Epithelial cell of esophagus (primary cell): ENCODE measurements at regions not wholly inside any gene's neighbourhood (a gene's known extent, or its start where the extent isn't known, plus 50 kb on each side); places are given as distances from the start of the nearest gene placed in this dataset.

Experiments
- DNase-seq: peaks from one replicate; pipeline ENCODE4 v3.0.0; 2010; ENCODE audit warnings: low read depth
- H3K4me3 ChIP-seq: 2 replicates; pipeline ENCODE4 v1.5.1; 2011; ENCODE audit warnings: mild to moderate bottlenecking, low read length, control low read depth
- TF ChIP-seq, protein P1 (sequence below): IDR thresholded peaks from 2 replicates; pipeline ENCODE4 v1.5.1; 2011; ENCODE audit warnings: low read depth, mild to moderate bottlenecking, low read length, control low read depth, inconsistent platforms; ENCODE audit not compliant: insufficient read depth; ENCODE audit errors: missing control alignments

- no peak overlapping the region for H3K4me3 ChIP-seq
- no peak for DNase-seq
- TF ChIP-seq, protein P1, sequence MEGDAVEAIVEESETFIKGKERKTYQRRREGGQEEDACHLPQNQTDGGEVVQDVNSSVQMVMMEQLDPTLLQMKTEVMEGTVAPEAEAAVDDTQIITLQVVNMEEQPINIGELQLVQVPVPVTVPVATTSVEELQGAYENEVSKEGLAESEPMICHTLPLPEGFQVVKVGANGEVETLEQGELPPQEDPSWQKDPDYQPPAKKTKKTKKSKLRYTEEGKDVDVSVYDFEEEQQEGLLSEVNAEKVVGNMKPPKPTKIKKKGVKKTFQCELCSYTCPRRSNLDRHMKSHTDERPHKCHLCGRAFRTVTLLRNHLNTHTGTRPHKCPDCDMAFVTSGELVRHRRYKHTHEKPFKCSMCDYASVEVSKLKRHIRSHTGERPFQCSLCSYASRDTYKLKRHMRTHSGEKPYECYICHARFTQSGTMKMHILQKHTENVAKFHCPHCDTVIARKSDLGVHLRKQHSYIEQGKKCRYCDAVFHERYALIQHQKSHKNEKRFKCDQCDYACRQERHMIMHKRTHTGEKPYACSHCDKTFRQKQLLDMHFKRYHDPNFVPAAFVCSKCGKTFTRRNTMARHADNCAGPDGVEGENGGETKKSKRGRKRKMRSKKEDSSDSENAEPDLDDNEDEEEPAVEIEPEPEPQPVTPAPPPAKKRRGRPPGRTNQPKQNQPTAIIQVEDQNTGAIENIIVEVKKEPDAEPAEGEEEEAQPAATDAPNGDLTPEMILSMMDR = no peak
Measured at GRCh38 chr13:72523049-72523448, 204.4 kb downstream of the MZT1 start.

- H3K4me3 ChIP-seq = no peak overlapping the region
- TF ChIP-seq, protein P1 = no peak
- no peak for DNase-seq
Measured at GRCh38 chr13:72521940-72522661, 205.3 kb downstream of the MZT1 start.

- TF ChIP-seq, protein P1 = no peak
- DNase-seq = no peak
- H3K4me3 ChIP-seq = no peak overlapping the region
Measured at GRCh38 chr13:72514146-72514545, 213.3 kb downstream of the MZT1 start.

DNA sequence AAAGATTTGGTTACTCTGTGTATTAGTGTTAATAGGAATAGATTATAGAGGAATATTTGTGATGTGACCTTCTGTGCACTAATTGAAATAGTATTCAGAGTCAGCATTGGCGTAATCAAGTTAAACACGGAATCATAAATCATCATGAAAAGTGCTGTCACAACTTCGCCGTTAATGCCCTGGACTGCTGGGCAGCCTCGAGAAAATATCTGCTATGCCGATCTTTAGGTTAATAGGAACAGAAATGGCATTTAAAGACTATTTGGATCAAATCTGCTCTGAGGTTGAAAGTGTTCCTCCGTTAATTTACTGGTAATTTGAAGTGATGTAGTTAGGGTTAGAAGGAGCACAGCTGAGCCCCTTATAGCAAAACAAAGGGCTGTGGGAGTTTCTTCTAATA is 219.0 kb downstream of the MZT1 start:
- no peak for DNase-seq
- H3K4me3 ChIP-seq = no peak overlapping the region
- TF ChIP-seq, protein P1 = no peak

DNA sequence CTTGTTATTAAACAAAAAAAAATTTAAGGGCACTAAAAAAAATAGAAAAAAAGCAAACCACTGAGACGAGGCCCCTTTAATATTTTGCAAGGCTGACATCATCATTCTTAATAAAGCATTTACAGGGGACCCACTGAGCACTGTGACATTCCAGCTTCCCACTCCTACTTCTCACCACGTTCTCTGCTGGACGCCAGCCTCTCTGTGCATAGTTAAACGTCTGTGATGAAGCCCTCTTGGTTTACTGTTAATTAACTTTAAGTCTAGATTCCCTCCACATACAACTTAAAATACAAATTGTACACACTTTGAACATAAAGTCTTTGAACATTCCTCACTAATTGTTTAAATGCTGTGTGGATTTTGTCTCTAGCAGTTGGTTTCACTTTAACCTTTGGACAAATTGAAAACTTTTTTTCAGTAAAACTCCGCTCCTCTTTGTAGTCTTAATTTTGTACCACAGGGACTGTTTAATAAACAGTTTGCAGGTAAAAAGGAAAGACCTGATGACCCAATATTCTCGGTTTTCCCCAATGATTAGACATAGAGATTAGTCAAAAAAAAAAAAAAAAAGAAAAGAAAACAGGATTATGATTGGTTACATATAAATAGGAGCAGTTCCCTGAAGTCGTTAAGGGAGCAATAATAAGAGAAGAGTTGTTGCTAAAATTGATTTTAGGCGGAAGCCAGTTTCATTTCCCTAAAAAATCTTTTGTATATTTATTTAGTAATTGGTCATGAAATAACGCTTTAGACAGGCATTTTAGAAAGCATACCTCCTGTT is 219.8 kb downstream of the MZT1 start:
- TF ChIP-seq, protein P1 = no peak
- no peak overlapping the region for H3K4me3 ChIP-seq
- no peak for DNase-seq

DNA sequence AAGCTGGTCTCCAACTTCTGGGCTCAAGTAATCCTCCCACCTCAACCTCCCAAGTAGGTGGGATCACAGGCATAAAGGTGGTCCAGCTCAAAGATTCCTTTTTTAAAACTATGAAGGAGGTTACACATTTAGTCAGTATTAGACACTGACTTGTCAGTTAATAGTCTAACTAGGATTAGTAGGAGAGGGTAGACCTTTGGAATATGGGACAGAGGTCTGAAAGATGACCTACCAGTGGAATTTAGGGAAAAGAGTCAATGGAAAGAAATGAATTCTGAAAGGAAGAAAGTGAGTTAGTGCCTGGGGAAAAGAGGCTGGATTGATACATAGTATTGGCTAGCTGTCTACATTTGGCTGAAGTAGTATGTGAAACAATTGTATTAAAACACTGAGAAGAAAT is 220.7 kb downstream of the MZT1 start:
- DNase-seq = no peak
- TF ChIP-seq, protein P1 = no peak

More for the DNA sequence above, 220.7 kb downstream of the MZT1 start:
- no peak overlapping the region for H3K4me3 ChIP-seq
